HG02678 (cell line): ENCODE measurements at regions not wholly inside any gene's neighbourhood (a gene's known extent, or its start where the extent isn't known, plus 50 kb on each side); places are given as distances from the start of the nearest gene placed in this dataset.
A peak's percentile ranks its signal among the peaks of the same experiment; 100 is the strongest.
"Not testable (repeated sequence)": the region's sequence is repeated elsewhere in the genome, so short reads cannot be mapped to it uniquely, and the experiment has no call there.

Experiments used
- ATAC-seq: cut with Tn5 transposase; IDR thresholded peaks from one replicate; pipeline ENCODE4 v1.9.1; 2021; ENCODE audit warnings: mild to moderate bottlenecking, moderate library complexity; ENCODE audit not compliant: unreplicated experiment

GRCh38 chr11:81802591-81802990 lies 931.1 kb downstream of the FAM181B start:
- no peak for ATAC-seq

- no peak for ATAC-seq
Measured at GRCh38 chr11:81792416-81792815, 941.2 kb downstream of the FAM181B start.

- ATAC-seq: no peak
Measured at GRCh38 chr11:81787584-81788049, 946.0 kb downstream of the FAM181B start.

GRCh38 chr11:81772166-81772565 lies 961.5 kb downstream of the FAM181B start:
- ATAC-seq: no peak

DNA sequence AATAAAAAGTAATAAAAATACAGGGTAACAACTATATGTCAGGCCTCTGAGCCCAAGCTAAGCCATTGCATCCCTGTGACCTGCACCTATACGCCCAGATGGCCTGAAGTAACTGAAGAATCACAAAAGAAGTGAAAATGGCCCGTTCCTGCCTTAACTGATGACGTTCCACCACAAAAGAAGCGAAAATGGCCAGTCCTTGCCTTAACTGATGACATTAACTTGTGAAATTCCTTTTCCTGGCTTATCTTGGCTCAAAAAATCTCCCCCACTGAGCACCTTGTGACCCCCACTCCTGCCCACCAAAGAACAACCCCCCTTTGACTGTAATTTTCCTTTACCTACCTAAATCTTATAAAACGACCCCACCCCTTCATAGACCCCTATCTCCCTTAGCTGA lies 963.8 kb downstream of the FAM181B start:
- not testable (repeated sequence) for ATAC-seq

DNA sequence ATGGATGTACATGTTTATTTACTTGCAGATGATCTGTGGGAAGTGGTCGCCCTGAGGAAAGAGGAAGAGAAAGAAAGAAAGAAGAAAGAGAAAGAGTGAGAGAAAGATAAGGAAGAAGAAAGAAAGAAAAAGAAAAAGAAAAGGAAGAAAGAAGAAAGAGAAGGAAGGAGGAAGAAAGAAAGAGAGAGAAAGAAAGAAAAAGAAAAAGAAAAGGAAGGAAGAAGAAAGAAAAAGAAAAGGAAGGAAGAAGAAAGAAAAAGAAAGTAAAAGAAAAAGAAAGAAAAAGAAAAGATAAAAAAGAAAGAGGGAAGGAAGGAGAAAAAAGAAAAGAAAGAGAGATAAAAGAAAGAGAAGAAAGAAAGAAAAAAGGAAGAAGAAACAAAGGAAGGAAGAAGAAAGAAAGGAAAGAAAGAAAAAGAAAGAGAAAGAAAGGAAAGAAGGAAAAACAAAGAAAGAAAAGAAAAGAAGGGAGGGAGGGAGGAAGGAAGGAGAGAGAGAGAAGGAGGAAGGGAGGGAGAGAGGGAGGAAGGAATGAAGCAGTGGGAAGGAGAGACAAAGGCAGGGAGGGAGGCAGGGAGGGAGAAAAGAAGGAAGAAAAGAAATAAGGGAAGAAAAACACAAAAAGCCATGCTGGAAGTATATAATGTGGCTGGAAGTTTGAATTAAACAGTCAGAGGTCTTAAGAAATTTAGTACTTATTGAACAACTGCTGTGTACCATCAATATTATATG lies 976.6 kb downstream of the FAM181B start:
- no peak for ATAC-seq

DNA sequence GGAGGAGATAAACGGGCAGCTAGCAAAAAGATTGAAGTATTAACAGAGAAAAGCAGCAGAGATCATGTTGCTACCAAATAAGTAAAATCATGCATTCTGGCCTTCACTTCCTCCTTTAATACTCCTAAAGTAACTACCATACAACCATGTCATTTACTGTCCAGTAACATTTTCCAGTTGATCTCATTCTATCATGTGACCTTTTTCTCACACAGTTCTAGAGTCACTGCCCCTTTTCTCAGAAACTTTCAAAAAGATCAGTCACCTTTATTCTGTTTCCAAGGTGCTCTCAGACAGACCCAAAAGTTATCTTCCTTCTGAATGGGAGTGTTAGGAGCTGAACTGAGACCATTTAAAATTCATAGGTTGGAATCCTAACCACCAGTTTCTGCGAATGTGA lies 984.4 kb downstream of the FAM181B start:
- no peak for ATAC-seq

- ATAC-seq: no peak
Measured at GRCh38 chr11:81744336-81745116, 989.1 kb downstream of the FAM181B start.

DNA sequence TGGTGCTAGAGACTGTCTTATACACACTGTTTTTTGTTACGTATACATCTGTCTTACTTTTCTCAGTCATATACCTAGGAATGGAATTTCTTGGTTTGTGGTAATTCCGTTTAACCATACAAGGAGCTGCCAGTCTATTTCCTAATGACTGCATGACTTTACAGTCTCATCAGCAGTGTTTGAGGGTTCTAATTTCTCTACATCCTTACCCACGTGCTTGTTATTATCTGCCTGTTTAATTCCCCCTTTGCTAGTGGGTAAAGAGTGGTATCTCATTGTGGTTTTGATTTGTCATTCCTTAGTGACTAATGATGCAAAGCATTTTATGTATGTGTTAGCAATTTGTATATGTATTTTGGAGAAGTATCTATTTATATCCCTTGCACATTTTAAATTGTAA lies 1008.0 kb downstream of the FAM181B start:
- ATAC-seq: no peak

DNA sequence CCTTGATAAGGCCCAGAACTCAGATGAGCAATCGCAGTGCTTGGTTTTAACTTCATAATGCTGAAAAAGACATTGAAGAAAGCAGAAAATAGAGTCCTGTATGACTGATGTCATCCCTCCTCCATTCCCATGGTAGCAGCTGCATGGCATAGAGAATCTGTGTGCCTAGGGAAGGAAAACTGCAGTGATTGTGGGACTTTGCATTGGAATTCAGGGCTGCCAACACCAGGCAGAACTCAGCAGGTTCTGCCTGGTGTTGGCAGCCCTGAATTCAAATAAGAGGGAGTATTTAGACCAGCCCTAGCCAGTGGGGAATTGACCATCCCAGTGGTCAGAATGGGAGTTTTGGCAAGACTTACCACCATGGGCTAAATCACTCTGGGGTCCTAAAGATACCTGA lies 1016.0 kb downstream of the FAM181B start:
- no peak for ATAC-seq

DNA sequence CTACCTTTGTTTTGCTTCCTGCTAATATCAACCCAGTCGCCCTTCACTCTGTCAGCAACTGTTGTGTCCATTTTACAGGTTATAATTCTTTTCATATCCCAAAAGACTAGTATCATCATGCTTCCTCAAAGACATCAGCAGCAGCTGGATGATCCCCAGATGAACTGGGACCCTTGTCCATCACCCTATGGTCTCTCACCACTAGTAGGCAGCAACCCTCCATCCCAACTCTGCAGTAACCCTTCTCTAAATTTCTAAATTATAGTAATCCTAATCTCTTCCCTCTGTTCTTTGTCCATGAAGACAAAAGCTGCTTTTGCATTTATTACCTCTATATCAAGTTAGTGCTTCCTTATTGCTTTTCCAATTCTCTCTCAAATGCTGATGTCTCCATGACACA lies 1025.8 kb downstream of the FAM181B start:
- ATAC-seq: no peak

- no peak for ATAC-seq
Measured at GRCh38 chr11:81705283-81705682, 1028.4 kb downstream of the FAM181B start.

- ATAC-seq: no peak
Measured at GRCh38 chr11:81700076-81700475, 1033.6 kb downstream of the FAM181B start.

DNA sequence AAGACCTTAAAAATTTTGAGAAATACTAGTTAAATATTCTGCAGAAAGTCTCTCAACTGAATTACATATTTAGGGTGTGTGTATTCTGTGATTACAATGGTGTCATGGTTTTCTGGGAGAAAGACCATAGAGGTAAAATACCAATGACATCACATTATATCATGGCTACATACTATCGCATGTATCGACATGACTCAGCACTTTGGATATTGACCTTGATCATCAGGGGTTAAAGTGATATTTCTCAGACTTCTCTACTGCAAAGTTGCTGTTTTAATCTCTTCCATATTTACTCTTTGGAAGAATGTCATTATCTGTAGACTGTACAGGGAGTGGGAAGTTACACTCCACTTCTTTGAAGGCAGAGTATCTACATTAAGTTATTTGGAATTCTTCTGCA lies 1046.6 kb downstream of the FAM181B start:
- no peak for ATAC-seq

GRCh38 chr11:81674211-81674610 lies 1059.5 kb downstream of the FAM181B start:
- ATAC-seq: peak; percentile 81

DNA sequence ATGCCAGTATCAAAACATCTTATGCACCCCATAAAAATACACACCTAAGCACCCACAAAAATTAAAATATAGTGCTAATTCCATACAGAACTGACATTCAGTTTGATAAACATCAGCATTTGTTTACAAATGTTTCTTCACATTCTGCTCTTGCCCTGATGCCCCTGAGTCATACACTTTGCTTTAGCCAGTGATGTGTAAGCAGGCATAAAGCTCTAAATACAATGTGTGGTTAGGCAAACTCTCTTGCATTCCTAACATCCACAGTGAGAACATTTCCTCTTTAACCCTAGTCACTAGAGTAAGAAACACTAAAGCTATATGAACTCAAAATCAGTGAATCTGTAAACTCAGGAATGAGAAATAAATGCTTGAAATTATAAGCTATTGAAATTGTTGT lies 1060.7 kb downstream of the FAM181B start:
- no peak for ATAC-seq

DNA sequence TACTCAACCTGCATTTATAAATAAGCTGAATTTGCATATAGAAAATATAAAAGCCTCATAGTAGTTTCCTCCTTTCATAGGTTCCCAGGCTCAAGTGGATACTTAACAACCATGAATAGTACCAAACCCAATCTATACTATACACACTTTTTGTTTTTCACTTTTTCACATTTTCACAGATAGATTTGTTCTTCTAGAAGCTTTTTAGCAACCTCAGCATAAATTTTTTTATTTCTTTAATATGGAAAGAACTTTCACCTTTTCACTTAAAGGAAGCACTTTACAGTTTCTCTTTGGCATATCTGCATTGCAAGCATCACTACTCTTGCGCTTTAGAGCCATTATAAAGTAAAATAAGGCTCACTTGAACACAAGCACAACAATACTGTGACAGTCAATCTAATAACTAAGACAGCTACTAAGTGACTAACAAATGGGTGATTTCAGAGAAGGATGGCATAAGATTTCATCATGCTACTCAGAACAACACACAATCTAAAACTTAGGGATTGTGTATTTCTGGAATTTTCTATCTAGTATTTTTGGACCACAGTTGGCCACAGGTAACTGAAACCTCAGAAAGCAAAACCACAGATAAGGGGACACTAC lies 1063.6 kb downstream of the FAM181B start:
- no peak for ATAC-seq

GRCh38 chr11:81658722-81659121 lies 1074.9 kb downstream of the FAM181B start:
- peak; percentile 77 for ATAC-seq

DNA sequence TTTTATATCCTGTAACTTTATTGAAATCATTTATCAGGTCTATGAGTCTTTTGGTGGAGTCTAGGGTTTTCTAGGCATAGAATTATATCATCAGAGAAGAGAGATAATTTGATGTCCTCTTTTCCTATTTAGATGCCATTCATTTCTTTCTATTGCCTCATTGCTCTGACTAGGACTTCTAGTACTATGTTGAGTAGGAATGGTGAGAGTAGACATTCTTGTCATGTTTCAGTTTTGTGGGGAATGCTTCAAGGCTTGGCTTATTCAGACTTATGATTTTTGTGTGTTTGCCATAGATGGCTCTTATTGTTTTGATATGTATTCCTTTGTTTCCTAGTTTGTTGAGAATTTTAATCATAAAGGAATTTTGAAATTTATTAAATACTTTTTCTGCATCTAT lies 1078.3 kb downstream of the FAM181B start:
- no peak for ATAC-seq

- no peak for ATAC-seq
Measured at GRCh38 chr11:81647374-81647773, 1086.3 kb downstream of the FAM181B start.

DNA sequence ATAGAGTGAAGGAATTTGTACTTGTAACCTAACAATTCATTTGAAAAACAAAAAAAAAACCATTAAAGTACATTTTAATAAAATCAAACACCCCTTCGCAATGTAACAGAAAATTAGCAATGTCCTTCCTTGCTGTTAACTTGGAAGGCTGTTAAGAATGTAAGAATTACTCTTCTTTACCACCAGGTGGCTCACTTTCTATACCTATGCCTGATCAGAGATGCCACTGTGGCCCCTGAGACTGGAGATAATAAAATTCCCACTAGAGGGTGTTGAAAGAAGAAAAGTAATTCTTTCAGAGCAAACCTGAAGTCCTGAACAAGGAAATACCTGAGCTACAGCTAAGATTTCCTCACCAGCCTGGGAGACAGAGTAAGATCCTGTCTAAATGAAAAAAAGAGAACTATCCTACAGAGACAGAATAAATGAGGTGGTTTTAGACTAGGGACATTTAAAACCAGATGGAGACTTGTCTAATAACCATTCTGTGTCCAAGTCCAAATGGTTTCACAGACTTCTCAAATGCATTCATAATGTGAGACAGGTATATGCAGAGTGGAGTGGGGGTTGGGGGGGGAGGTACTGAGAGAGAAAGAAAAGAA lies 1089.3 kb downstream of the FAM181B start:
- ATAC-seq: peak; percentile 93
